ENCODE measurements at regions not wholly inside any gene's neighbourhood (a gene's known extent, or its start where the extent isn't known, plus 50 kb on each side); places are given as distances from the start of the nearest gene placed in this dataset.

- TF ChIP-seq, protein P1, sequence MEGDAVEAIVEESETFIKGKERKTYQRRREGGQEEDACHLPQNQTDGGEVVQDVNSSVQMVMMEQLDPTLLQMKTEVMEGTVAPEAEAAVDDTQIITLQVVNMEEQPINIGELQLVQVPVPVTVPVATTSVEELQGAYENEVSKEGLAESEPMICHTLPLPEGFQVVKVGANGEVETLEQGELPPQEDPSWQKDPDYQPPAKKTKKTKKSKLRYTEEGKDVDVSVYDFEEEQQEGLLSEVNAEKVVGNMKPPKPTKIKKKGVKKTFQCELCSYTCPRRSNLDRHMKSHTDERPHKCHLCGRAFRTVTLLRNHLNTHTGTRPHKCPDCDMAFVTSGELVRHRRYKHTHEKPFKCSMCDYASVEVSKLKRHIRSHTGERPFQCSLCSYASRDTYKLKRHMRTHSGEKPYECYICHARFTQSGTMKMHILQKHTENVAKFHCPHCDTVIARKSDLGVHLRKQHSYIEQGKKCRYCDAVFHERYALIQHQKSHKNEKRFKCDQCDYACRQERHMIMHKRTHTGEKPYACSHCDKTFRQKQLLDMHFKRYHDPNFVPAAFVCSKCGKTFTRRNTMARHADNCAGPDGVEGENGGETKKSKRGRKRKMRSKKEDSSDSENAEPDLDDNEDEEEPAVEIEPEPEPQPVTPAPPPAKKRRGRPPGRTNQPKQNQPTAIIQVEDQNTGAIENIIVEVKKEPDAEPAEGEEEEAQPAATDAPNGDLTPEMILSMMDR (IDR thresholded peaks at IDR 0.05) = no peak
- no peak for TF ChIP-seq POLR2A (IDR thresholded peaks at IDR 0.05)
These were observed 84.1 kb downstream of the DNAAF9 start for GRCh38 chr20:3323398-3323797.

All from Peyer's patch (tissue), 4 donors.